H7 (cell line): ENCODE measurements at regions not wholly inside any gene's neighbourhood (a gene's known extent, or its start where the extent isn't known, plus 50 kb on each side); places are given as distances from the start of the nearest gene placed in this dataset.
"Not testable (repeated sequence)": the region's sequence is repeated elsewhere in the genome, so short reads cannot be mapped to it uniquely, and the experiment has no call there.

Experiments used
- DNase-seq: peaks from one replicate; pipeline ENCODE4 v3.0.0; 2012
- H3K27me3 ChIP-seq: 2 replicates; pipeline ENCODE4 v1.6.0; 2011; ENCODE audit warnings: mild to moderate bottlenecking, low read length; ENCODE audit not compliant: control insufficient read depth, insufficient read depth
- H3K36me3 ChIP-seq: replicated peaks from 2 replicates; pipeline ENCODE4 v1.5.1; 2011; ENCODE audit warnings: low read length; ENCODE audit not compliant: control insufficient read depth, insufficient read depth
- H3K4me3 ChIP-seq: 2 replicates; pipeline ENCODE4 v1.5.1; 2011; ENCODE audit warnings: low read depth, mild to moderate bottlenecking, control low read depth, low read length, moderate library complexity; ENCODE audit not compliant: insufficient read depth

- no peak for DNase-seq
- Histone ChIP-seq H3K4me3 (no peak overlapping the region), H3K27me3 (no peaks in the 10 kb centered on the region), H3K36me3 (no peaks in the 10 kb centered on the region)
These were observed 67.9 kb downstream of the TBX3 start for GRCh38 chr12:114616081-114616480.

GRCh38 chr12:114614040-114614439, 69.9 kb downstream of the TBX3 start:
- no peaks in the 10 kb centered on the region for H3K36me3 ChIP-seq
- DNase-seq, result no peak
- no peaks in the 10 kb centered on the region for H3K27me3 ChIP-seq
- H3K4me3 ChIP-seq, result no peak overlapping the region

GRCh38 chr12:114612062-114612461, 71.9 kb downstream of the TBX3 start:
- no peak for DNase-seq
- Histone ChIP-seq H3K27me3 (no peaks in the 10 kb centered on the region), H3K36me3 (no peaks in the 10 kb centered on the region), H3K4me3 (no peak overlapping the region)

DNA sequence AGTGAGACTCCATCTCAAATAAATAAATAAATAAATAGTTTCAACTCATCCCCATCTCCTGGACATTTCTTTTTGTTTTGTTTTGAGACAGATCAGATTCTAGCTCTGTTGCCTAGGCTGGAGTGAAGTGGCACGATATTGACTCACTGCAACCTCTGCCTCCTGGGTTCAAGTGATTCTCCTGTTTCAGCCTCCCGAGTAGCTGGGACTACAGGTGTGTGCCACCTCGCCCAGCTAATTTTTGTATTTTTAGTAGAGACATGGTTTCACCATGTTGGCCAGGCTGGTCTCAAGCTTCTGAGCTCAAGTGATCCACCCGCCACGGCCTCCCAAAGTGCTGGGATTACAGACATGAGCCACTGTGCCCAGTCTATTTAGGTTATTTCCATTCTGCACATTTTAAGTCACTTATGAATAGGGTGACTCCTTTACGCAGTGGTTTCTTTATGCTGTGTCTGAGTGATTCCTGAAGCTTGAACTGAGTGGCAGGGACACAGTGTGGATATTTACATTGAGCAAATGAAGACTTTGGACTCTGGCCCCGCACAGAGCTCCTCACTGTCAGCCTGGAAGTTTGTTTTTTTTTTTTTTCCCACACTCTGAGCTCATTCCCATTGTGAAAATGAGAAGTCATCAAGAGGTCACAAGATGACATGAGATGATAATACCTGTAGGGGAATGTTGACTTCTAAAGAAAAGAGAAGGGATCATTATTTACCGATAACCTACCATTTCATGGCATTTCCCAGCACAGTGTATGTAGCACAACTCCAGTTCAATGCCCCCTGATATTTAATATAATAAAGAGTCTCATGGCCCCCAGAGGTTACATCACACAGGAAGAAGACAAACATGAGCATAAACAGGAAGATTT, 72.6 kb downstream of the TBX3 start:
- no peak overlapping the region for H3K4me3 ChIP-seq

GRCh38 chr12:114608509-114608908, 75.5 kb downstream of the TBX3 start:
- H3K27me3 ChIP-seq, result no peaks in the 10 kb centered on the region; the same call in 1 of the 2 replicates
- DNase-seq, result no peak
- no peak overlapping the region for H3K4me3 ChIP-seq
- H3K36me3 ChIP-seq, result no peaks in the 10 kb centered on the region

More for the DNA sequence above, 72.6 kb downstream of the TBX3 start:
- no peaks in the 10 kb centered on the region for H3K36me3 ChIP-seq
- no peak for DNase-seq
- H3K27me3 ChIP-seq, result no peaks in the 10 kb centered on the region

GRCh38 chr12:114605918-114606317, 78.1 kb downstream of the TBX3 start:
- Histone ChIP-seq H3K4me3 (no peak overlapping the region), H3K36me3 (no peaks in the 10 kb centered on the region), H3K27me3 (no peaks in the 10 kb centered on the region; the same call in 1 of the 2 replicates)
- DNase-seq, result no peak

GRCh38 chr12:114604606-114605005, 79.4 kb downstream of the TBX3 start:
- Histone ChIP-seq H3K27me3 (no peaks in the 10 kb centered on the region; the same call in 1 of the 2 replicates), H3K36me3 (no peaks in the 10 kb centered on the region), H3K4me3 (no peak overlapping the region)
- DNase-seq, result no peak

DNA sequence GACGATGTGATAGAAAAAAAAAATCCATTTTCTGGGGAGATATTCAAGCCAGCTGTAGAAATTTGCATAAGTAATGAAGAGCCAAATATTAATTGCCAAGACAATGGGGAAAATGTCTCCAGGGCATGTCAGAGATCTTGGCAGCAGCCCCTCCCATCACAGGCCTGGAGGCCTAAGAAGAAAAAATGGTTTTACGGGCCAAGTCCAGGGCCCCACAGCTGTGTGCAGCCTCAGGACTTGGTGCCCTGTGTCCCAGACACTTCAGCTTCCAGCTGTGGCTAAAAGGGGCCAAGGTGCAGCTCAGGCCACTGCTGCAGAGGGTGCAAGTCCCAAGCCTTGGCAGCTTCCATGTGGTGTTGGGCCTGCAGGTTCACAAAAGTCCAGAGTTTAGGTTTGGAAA, 83.4 kb downstream of the TBX3 start:
- not testable (repeated sequence) for H3K36me3 ChIP-seq, DNase-seq, H3K27me3 ChIP-seq, H3K4me3 ChIP-seq

DNA sequence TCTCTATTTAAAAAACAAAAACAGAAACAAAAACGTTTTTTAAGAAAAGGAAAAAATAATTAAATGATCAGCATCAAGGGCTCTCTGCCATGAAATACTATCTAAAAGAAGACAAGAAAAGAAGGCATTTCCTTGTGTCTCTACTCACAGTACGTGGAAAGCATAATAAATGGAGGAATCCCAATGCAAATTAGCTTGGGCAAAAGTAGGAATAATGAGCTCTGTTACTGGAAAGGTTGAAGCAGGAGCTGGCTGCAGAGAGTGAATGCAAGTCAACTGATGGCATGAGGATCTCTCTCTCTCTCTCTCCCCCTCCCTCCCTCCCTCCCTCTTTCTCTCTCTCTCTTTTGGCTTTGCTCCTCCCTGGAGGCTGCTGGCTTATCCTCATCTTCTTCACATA, 85.9 kb downstream of the TBX3 start:
- H3K4me3 ChIP-seq, result no peak overlapping the region
- no peaks in the 10 kb centered on the region for H3K27me3 ChIP-seq
- no peaks in the 10 kb centered on the region for H3K36me3 ChIP-seq
- DNase-seq, result no peak

DNA sequence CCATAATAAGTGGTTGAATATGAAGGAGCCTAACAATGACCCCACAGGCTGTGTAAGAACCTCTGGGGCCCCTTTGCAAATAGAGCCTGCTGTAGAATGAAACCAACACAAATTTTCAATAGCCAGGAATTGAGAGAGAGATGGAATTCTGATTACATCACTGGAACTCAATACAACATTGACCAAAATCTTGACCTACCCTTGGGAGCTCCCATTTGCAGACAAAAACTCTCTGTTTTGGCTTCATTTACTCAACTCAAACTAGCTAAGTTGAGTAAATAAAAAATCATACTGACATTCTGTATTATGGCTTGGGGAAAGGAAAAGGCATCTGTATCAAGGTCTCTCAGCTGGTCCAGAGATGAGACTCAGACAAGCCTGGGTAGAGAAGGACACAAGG, 91.0 kb downstream of the TBX3 start:
- Histone ChIP-seq H3K27me3 (no peaks in the 10 kb centered on the region), H3K4me3 (no peak overlapping the region), H3K36me3 (no peaks in the 10 kb centered on the region)
- DNase-seq, result no peak

DNA sequence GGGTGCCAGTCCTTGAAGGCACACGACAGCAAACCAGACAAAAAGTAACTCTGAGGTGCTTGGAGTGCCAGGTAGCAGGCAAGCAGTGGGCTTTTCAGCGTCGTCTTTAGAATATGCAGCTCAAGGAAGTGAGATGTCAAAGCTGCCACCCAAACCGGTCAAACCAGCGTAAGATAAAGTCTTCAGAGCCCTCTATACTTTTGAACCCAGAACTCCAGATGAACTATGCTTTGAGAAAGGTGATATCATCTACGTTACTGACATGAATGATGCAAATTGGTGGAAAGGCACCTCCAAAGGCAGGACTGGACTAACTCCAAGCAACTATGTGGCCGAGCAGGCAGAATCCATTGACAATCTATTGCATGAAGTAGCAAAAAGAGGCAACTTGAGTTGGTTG, 95.9 kb downstream of the TBX3 start:
- Histone ChIP-seq H3K27me3 (no peaks in the 10 kb centered on the region), H3K4me3 (no peak overlapping the region), H3K36me3 (no peaks in the 10 kb centered on the region)
- DNase-seq, result no peak

DNA sequence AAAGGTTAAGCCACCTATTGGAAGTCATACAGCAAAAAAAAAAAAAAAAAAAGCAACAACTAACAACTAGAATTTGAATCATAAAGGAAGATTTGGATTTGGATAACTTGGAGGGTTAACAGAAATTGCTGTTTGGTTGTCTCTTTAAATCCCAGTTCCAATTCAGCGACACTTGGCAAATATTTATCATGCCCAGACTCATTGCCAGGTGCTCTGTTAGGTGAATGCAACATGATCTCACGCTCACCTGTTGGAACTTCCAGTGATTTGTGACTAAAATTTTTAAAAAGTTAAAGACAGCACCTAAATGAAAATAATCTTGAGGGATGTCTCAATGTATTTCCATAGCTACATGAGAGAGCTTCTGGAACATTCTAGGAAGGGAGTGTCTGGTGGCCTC, 103.7 kb downstream of the TBX3 start:
- Histone ChIP-seq H3K36me3 (no peaks in the 10 kb centered on the region), H3K27me3 (no peaks in the 10 kb centered on the region), H3K4me3 (no peak overlapping the region)
- no peak for DNase-seq

GRCh38 chr12:114579389-114579788, 104.6 kb downstream of the TBX3 start:
- DNase-seq, result no peak
- Histone ChIP-seq H3K36me3 (no peaks in the 10 kb centered on the region), H3K27me3 (no peaks in the 10 kb centered on the region), H3K4me3 (no peak overlapping the region)

GRCh38 chr12:114562654-114563053, 121.3 kb downstream of the TBX3 start:
- Histone ChIP-seq H3K36me3 (no peaks in the 10 kb centered on the region), H3K4me3 (no peak overlapping the region), H3K27me3 (no peaks in the 10 kb centered on the region)
- no peak for DNase-seq

DNA sequence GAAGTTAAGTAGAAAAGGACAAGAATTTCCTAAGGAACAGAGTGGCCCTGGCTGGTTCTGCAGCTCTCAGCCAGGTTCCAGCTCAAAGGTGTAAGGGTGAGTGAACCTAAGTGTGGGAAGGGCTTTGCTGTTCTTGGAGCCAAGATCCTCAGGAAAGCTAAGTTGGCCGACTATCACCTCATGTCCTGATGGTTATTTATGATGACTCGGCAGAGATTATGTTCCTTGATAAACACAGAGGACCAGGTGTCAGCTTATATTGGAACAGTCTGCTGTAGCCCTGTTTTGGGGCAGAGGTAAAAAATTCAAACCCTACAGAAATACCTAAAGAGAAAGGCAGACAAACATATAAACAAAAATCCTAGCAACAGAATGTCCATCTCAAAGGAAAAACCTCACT, 128.5 kb downstream of the TBX3 start:
- H3K4me3 ChIP-seq, result no peak overlapping the region
- no peaks in the 10 kb centered on the region for H3K27me3 ChIP-seq
- DNase-seq, result no peak
- no peaks in the 10 kb centered on the region for H3K36me3 ChIP-seq
